ENCODE measurements at regions not wholly inside any gene's neighbourhood (a gene's known extent, or its start where the extent isn't known, plus 50 kb on each side); places are given as distances from the start of the nearest gene placed in this dataset.

DNA sequence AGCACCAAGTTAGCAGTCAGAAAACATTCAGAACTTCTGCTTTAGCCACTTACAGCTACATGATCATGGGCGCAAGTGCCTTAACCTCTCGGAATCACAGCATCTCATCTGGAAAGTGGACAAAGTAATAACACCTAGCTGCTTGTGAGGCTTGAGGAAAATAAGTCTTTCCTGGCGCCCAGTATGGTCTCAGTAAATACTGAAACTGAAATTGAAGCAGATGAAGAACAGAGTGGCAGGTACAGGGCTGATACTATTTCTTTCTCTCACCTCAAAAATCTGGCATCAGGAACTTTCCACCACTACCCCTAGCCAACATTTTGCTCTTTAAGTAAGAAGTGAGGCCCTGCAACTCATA is 129.7 kb upstream of the FUT8 start:
- FAIRE-seq = no peak

DNA sequence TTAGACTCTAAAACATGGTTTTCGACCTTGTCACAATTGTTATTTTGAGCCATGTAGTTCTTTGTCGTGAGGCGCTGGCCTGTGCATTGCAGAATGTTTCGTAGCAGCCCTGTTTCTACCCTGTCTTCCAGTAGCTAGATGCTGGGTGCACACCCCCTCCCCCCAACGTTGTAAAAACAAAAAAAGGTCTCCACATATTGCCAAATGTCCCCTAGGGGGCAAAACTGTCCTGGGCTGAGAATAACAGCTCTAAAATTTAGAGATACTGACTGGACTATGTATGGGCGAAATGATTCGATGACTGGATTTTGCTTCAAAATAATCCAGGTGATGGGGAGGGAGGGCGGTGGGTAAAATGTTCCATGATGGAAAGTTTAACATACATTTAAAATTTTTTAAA is 126.1 kb upstream of the FUT8 start:
- no peak for FAIRE-seq

DNA sequence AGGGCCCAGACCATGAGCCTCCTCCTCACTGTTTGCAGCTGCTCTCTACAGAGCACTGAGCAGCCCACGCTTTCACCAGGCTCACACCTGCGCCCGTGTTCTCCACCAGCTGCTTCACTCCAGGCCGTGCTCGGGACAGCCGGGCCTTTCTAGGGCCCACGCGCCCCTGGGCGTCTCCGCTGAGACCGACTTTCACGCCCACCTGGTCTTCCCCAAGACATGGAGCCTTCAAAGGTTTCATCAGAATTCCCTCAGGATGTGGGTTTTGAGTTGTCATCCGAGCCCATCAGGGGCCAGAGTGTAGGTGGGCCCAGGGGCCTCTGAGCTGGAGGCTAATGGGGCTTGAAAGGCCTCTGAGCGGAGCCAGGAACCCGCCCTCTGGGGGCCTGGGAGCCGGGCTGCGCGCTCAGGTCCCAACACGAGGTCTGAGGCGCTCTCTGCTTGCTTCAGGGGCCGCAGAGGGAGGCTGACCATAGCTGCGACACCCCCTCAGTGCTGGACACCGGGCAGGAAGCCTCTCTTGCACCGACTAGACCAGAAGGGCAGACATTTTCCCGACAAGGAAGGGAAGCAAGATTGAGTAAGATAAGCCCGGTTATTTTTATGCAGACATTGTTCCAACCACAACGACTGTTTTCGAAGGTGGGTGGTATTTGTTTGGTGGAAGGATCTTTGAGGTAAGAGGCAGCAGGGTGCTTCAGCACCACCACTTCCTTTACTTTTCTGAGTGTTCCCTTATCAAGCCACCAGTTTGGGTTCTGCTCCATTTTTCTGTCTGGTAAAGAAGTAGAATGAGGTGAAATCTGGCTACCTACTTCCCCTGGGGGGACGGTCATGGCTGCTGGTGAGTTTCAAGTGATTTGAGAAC is 125.0 kb upstream of the FUT8 start:
- FAIRE-seq = no peak

DNA sequence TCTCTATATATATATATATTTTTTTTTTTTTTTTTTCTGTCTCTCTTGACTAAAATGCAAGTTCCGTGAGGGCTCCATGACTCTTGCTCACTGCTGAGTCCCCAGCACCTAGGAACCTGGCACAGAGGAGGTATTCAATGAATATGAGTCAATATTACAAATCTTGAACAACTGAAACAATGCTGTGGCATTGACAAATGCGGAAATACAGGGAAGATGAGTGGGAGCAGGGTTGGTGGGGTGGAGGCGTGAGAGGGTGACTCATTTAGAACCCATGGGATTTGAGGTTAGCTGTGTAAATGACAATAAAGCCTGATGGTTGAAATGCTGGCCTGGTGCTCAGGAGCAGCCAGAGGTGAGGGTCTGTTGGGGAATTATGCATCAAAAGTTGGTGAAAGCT is 121.7 kb upstream of the FUT8 start:
- no peak for FAIRE-seq

DNA sequence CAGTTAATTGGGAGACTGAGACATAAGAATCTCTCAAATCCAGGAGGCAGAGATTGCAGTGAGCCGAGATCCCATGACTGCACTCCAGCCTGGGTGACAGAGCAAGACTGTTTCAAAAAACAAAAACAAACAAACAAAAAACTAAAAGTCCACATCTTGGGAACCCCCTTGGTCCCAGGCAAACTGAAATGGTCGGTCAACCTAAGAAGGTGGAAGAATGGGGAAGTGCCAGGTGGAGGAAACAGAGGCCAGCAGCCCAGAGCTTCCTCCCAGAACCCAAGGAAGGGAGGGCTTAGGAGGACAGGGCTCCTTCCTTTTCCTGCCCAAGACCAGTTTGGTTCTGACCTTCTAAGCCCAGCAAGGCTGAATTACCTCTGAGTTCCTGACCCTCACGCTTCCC is 121.0 kb upstream of the FUT8 start:
- no peak for FAIRE-seq

DNA sequence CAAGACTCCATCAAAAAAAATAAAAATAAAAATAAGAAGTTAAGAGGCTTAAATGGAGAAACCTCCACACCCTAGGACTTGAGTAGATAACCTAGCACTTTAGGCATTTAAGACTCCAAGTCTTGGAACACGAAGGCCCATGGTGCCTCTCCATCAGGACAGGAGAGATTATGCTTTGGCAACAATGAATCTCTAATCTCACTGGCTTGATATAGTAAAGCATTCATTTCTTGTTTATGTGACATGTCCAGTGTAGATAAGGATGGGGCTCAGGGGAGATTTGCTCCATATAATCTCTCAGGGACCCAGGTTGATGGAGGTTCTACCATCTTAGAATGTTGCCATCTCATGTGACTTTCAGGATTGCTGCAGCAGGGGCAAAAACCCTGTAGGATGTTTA is 117.7 kb upstream of the FUT8 start:
- no peak for FAIRE-seq

DNA sequence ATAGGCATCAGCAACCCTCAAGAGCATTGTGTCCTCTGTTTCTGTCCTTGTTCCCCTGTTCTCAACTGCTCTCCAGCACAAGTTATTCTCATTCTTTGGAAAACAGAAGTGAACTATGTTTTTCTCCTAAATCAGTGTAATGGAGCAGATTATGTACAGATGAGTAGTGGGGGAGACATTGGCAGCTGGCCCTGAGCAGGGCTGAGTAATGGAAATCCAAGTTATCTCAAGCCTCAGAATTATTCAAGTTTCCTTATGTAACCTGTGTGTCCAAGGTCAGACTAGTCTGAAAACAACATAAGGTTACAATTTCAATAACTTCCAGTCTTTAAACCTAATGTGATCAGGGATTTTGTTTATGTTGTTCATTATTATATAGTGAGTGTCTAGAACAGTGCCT is 116.1 kb upstream of the FUT8 start:
- FAIRE-seq = no peak

DNA sequence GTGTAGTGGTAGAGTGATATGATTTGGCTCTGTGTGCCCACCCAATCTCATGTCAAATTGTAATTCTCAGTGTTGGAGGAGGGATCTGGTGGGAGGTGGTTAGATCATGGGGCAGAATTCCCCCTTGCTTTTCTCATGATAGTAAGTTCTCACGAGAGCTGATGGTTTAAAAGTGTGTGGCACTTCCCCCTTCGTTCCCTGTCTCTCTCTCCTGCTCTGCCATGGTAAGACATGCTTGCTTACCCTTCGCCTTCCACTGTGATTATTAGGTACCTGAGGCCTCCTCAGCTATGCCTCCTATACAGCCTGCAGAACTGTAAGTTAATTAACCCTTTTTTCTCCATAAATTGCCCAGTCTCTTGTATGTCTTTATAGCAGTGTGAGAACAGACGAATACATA is 115.7 kb upstream of the FUT8 start:
- FAIRE-seq = no peak

DNA sequence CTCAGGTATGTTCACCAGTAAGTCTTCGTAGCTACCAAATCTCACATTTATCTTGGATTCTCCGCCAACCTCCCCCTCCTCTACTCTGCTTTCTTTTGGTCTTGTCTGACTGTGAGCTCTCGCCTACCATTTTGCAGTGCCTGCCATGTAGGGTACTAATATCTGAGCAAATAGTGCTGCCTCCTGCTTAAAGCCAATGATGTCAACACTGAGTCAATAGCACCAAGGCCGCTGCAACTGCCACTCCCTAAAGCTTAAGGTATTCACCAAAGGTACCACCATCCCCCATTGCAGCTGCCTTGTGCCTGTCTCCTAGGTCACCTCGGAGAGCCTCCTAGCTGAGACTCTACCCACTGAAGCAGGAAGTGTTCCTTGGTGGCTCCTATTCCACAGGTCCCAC is 114.8 kb upstream of the FUT8 start:
- FAIRE-seq = no peak

DNA sequence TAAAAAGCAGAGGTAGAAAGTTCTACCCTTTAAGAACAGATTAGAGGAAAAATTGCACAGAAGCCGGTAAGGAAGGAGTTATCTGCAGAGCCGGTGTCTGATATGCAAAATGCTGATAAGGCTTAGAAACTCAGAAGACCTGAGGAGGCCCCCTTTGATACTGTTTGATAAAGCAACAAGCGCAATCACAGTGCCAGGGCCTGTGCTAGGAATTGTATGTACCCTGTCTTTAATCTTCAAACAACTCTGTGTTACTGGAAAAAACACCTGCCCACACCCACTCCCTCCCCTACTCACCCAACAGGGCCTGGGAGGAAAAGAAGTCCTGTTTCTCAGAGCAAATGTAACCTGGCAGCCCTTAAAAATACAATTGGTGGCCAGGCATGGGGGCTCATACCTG is 112.7 kb upstream of the FUT8 start:
- no peak for FAIRE-seq

DNA sequence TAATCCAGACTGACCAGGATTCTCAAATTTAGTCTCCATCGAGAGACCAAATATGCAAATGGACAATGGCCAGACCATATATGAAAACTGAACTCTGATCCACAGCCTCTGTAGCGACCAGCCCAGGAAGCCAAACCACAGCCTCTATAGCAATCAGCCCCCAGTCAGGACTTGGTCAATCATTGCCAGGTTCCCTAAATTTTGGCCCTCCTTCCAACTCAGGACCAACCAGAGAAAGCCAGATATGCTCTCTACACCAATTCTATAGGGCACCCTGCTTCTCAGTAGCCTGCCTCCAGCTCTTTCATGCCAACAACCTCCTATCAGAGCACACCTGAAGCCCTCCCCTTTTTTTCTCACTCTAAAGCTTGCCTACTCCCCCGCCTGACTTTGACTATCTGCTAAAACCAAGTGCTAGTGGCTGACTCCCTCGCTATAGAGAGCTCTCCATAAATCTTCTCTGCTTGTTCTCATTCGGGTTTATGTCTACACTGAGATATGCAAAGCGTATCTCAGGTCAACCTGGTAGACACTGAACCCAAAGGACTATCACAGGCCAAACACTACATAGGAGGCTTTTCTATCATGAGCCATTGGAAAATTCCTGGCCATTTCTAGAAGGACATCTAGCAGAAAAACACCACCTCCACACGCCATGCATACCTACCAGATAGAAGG is 110.5 kb upstream of the FUT8 start:
- no peak for FAIRE-seq

DNA sequence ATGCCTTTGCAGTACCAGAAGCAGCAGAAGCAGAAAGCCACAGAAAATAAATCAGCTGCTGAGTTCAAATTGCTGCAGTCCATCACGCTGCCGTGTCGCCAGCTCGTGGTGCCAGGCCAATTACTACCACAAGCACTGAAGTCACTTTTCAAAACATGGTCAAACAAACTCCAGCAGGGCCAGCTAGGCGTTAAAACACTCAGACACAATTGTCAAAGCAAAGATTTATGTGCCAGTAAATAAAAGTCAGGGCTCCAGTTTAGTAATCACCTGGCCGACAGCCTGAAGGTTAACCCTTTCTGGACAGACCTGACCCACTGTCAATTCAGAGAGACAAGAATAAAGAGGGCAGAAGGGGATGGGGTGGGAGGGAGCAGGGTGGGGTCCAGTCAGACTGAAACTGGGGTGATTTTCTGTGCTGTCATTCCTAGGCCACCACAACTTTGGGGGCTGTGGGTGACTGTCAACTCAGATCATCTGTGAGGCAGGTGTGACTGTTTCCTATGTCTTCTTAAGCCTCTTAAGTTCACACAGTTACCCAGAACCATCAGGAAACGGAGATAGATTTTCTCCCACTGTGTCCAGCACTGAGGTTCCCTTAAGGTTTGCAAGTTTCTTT is 109.8 kb upstream of the FUT8 start:
- no peak for FAIRE-seq

DNA sequence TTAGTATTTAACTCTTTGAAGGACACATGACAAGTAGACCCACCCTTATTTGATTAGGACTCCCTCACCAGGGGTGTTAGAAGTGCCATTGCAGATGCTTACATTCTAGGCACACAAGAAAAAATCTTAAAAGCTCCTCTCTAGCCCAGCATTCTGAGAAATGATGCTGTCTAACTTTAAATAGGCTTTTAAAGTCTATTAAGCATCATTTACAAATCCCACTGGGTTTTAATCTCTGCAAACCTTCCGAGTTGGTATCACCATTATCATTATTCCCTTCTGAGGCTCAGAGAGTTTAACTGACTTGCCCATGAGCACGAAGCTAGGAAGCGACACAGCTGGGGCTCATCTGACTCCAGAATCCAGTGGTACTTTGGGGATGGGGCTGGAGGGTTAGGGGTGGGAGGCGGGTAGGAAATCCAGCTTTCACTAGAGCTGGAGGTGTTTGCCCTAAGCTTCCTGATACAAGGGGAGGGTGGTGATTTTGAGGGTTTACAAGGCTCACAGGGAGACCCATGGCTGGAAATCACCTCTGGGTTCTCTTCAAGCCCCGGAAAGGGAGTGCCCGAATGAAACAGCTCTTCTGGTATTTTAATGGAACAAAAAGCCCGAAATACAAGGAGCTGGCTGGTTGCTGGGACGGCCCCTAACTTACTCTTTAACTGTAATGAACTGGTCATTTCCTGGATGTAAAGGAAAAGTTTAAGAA is 109.2 kb upstream of the FUT8 start:
- FAIRE-seq = no peak

DNA sequence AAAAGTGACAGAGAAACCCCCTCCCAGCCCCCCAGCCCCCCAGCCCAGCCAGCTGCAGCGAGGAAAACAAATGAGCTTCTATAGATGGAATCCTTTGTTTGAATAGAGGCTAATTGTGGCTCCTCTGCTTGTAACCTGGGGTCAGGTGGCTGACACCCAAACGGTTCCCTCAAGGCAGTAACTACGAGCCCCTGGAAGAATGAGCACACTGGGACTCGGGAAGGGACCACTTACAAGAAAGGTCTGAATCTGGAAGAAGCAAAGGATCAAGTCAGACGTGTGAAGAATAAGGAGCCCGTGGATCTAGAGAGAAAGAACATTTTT is 108.7 kb upstream of the FUT8 start:
- FAIRE-seq = no peak

DNA sequence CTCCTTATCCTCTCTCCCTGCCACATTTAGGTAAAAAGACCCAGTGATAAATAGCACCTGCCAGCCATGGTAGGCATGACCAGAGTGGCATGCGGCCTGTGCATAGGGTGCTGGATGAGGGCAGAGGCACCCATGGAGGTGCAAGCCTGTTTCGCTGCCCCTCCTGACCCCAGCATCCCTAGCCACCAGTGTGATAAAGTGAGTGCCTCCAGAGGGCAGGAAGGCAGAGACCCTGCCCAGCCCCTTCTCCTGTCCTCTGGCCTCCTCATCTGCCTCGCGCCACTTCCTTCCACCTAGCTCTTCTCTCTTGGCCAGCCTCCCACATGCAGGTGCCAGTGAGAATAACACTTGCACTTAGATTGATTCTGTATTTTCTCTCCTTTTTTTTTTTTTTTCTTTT is 108.3 kb upstream of the FUT8 start:
- FAIRE-seq = no peak

DNA sequence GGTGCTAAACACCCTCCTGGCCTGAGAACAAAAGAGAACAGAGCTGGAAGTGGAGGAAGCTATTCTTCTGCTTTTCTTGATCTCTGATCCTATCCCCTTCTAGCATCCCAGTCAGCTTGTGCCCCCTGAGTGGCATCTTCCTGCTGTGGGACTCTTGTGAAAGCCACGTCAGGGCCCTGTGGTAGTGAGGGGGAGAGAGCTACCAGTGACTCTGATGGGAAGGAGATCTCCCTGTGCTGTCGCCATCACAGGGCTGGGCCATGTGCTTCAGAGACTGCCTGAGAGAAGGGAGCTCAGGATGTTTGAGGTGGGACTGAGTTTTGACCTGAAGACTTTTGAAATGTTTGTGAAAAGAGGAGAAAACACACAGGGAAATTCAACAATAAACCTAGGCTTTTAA is 107.6 kb upstream of the FUT8 start:
- FAIRE-seq = no peak

DNA sequence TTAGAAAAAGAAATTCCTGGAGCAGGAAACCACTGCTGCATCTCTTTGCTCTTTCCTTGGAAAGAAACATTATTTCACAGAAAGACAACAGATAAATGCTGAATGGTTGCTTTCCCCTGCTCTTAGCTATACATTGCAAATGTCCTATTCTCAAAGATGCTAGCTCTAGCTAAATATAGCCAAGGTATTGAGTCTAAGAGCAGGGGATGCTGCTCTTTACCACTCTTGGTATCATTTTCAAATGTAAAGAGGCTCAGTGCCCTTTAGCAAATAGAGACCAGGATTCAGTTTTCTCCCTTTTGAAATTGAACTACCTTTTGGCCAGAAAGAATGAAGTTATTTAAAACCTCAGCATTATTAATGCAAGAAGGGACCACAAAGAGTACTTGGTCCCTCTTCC is 104.0 kb upstream of the FUT8 start:
- no peak for FAIRE-seq

DNA sequence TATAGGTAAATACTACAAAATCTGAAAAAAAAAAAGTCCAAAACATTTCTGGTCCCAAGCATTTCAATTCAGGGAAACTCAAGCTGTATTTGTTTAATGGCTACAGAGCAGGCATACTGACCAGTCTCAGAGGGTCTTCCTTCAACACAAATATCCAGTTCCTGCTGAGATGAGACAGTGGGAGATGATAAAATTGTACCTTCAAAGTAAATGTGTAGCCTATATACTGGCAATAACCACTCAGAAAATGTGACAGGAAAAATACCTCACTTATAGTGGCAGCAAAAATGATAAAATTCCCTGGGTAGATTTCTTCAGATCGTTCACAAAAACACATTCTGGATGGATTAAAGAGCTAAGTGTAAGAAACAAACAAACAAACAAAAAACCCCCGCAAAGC is 102.0 kb upstream of the FUT8 start:
- FAIRE-seq = no peak

DNA sequence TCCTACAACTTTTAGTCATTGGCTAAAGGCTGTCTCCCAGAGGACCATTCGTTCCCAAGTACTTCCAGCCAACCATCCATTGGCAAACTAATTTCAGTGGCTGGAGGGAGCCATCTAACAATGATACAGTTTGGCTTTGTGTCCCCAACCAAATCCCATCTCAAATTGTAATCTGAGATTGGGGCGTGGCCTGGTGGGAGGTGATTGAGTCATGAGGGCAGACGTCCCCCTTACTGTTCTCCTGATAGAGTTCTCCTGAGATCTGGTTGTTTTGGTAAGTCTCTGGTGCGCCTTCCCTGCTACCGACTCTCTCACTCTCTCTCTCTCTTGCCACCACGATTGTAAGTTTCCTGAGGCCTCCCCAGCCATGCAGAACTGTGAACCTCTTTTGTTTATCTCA is 99.7 kb upstream of the FUT8 start:
- FAIRE-seq = no peak

DNA sequence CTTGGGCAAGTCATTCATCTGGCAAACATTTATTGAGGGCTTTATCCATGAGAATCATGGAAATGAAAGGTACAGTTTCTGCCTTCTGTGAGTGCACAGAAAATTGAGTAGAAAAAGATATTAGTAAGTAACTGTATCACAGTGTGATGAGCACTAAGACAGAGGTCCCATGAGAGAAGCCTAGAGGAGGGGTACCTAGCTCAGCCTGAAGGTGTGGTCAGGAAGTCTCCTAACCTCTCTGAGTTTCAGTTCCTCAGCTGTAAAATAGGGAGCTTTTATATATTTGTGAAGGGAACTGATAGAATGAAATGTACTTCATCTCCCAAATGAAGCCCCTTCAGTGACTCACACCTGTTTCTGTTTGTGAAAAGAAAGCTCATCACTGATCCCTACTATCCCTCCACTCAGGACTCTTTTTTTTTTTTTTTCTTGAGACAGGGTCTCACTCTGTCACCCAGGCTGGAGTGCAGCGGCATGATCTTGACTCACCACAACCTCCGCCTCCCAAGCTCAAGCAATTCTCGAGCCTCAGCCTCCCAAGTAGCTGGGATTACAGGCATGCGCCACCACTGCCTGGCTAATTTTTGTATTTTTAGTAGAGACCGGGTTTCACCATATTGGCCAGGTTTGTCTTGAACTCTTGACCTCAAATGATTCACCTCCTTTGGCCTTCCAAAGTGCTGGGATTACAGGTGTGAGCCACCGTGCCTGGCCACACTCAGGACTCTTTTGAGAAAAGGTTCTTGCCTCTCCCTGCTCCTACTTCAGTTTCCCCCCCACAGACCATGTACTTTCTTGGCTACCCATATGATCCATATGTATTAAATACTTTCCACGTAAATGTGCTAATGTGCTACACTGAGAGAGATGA is 93.7 kb upstream of the FUT8 start:
- FAIRE-seq = no peak

DNA sequence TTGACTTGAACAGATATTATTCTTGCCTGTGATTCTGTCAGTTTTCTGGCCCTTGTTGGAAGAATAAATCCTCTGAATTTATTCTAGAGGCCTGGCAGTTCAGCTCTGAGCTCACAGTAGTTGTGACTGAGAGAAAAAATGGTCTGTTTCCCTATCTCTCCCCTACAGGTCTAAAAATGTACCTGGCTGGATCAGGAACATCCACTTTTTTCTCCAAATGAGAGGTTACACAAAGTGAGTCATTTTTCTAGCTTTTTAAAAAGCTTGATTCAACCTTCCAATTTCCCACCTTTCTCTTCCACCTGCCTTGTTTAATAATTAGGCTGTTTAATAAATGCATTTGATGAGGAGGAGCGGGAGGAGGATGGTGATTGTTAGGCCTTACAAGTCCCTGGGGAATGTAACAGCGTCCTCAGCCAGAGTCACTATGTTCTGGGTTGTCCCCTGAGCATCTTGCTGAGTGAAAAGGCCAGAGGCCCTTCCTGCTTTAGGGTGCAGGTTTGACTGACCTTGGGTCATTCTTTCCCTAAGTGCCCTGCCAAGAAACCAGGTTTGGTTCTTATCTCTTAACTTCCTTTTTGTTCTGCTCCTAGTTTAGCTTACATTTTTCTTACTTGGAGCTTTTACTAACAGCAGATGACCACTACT is 91.7 kb upstream of the FUT8 start:
- no peak for FAIRE-seq

DNA sequence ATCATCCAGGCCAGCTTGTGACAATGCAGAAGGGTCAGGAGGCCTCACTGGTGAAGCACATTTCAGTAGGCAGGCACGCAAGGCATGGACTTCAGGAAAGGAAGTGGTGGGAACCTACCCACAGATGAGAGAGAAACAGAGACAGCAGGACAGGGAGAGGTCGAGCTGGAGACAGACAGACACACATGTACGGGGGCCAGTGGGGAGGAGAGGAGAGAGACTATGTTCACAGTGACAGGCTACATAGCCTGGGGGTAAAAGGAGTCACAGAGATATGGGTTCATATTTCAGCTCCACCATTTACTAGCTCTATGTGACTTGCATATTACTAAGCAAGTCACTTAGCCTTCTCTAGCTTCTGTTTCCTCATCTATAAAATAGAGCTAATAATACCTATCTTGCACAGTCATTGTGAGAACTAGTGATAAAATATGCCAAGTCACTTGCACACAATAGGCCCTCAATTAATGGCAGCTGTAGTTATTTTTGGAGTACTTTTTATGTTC is 91.1 kb upstream of the FUT8 start:
- no peak for FAIRE-seq
